ENCODE measurements at regions not wholly inside any gene's neighbourhood (a gene's known extent, or its start where the extent isn't known, plus 50 kb on each side); places are given as distances from the start of the nearest gene placed in this dataset.

GRCh38 chr3:65044401-65044800 lies 356.6 kb upstream of the ADAMTS9 start:
- Histone ChIP-seq H3K4me1 (no peaks in the 10 kb centered on the region), H3K36me3 (no peaks in the 10 kb centered on the region), H3K27me3 (no peaks in the 10 kb centered on the region), H3K27ac (no peak overlapping the region), H3K4me3 (replicated peaks in 1 of 3) (no peak overlapping the region), H3K9me3 (no peaks in the 10 kb centered on the region)
- DNase-seq = peak in 1 of 2 donors; percentile 39
- TF ChIP-seq CTCF (IDR thresholded peaks at IDR 0.05) = no peak
- TF ChIP-seq POLR2A (IDR thresholded peaks at IDR 0.05) = no peak
- intact Hi-C loops (cut with DNase I) = no loop called here
- 57 to 63% methylated on average over 6 of the region's 6 CpGs for WGBS, 2 donors

DNA sequence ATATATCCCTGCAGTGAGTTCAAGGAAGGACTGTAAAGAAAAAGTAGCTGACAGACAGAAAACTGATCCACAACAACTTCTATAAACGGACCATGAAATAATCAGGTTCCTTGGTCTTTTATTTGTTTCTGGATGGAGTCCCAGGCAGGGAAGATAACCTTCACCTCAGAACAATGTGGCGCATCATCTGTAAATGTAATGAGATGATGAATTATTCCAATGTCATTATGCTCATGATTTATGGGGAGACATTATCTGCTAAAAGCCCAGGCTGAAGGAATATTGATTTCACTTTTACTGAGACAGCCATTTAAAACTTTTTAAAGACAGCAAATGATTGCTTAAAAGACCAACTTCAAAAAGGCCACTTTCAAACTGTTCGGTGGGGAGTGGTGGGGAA lies 354.9 kb upstream of the ADAMTS9 start:
- DNase-seq = no peak
- Histone ChIP-seq H3K4me1 (no peaks in the 10 kb centered on the region), H3K27ac (no peak overlapping the region), H3K9me3 (no peaks in the 10 kb centered on the region), H3K4me3 (replicated peaks in 1 of 3) (no peak overlapping the region), H3K27me3 (no peaks in the 10 kb centered on the region), H3K36me3 (no peaks in the 10 kb centered on the region)
- TF ChIP-seq POLR2A (IDR thresholded peaks at IDR 0.05) = no peak
- TF ChIP-seq CTCF (IDR thresholded peaks at IDR 0.05) = no peak
- intact Hi-C loops (cut with DNase I) = no loop called here
- 89 to 90% methylated on average over 3 of the region's 3 CpGs for WGBS, 2 donors

GRCh38 chr3:65039754-65040210 lies 352.0 kb upstream of the ADAMTS9 start:
- no peaks in the 10 kb centered on the region for H3K4me1 ChIP-seq
- no peak overlapping the region for H3K27ac ChIP-seq
- no peak overlapping the region for H3K4me3 ChIP-seq (replicated peaks in 1 of 3)
- intact Hi-C loops (cut with DNase I) = no loop called here
- H3K9me3 ChIP-seq = no peaks in the 10 kb centered on the region
- no peak for DNase-seq
- no peaks in the 10 kb centered on the region for H3K36me3 ChIP-seq
- H3K27me3 ChIP-seq = no peaks in the 10 kb centered on the region
- WGBS, 2 donors = 90 to 92% methylated on average over 6 of the region's 6 CpGs
- TF ChIP-seq POLR2A (IDR thresholded peaks at IDR 0.05) (no peak), CTCF (IDR thresholded peaks at IDR 0.05) (no peak)

DNA sequence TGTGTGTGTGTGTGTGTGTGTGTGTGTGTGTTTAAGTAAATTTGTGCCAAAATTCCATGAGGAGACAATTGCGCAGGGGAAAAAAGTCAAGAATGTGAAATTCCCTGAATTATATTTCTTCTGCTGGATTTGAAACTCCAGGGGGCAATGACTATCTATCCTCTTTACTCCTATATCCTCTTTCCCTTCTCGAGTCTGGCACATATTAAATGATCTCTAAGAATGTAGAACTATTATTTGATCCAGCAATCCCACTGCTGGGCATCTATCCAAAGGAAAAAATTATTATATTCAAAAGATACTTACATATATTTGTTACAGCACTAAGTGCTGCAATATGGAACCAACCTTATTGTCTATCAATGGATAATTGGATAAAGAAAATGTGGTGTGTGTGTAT lies 350.1 kb upstream of the ADAMTS9 start:
- no peak for DNase-seq
- intact Hi-C loops (cut with DNase I) = no loop called here
- TF ChIP-seq CTCF (IDR thresholded peaks at IDR 0.05) (no peak), POLR2A (IDR thresholded peaks at IDR 0.05) (no peak)
- Histone ChIP-seq H3K4me1 (no peaks in the 10 kb centered on the region), H3K27ac (no peak overlapping the region), H3K36me3 (no peaks in the 10 kb centered on the region), H3K4me3 (replicated peaks in 1 of 3) (no peak overlapping the region), H3K9me3 (no peaks in the 10 kb centered on the region), H3K27me3 (no peaks in the 10 kb centered on the region)
- WGBS, 2 donors = 83 to 85% methylated on average over 2 of the region's 2 CpGs

- H3K27ac ChIP-seq = no peak overlapping the region
- no peak overlapping the region for H3K4me3 ChIP-seq (replicated peaks in 1 of 3)
- 79 to 81% methylated on average over 2 of the region's 2 CpGs for WGBS, 2 donors
- intact Hi-C loops (cut with DNase I) = no loop called here
- no peaks in the 10 kb centered on the region for H3K27me3 ChIP-seq
- TF ChIP-seq CTCF (IDR thresholded peaks at IDR 0.05) (no peak), POLR2A (IDR thresholded peaks at IDR 0.05) (no peak)
- no peaks in the 10 kb centered on the region for H3K4me1 ChIP-seq
- H3K9me3 ChIP-seq = no peaks in the 10 kb centered on the region
- H3K36me3 ChIP-seq = no peaks in the 10 kb centered on the region
- no peak for DNase-seq
These were observed 347.4 kb upstream of the ADAMTS9 start for GRCh38 chr3:65035246-65035645.

Measured in thyroid gland (tissue), 4 donors.